OCI-LY7 (cell line): ENCODE measurements at regions not wholly inside any gene's neighbourhood (a gene's known extent, or its start where the extent isn't known, plus 50 kb on each side); places are given as distances from the start of the nearest gene placed in this dataset.

Experiments
- CTCF ChIP-seq: fragments of 200-600 bp; sonication (generic); conservative IDR thresholded peaks from 2 replicates; pipeline ENCODE4 v1.5.1; 2014; ENCODE audit warnings: mild to moderate bottlenecking, antibody characterized with exemption, low read length, moderate library complexity, mixed read lengths
- EZH2phosphoT487 ChIP-seq: fragments of 200-600 bp; sonication (generic); IDR thresholded peaks from 2 replicates; pipeline ENCODE4 v1.6.1; 2018; ENCODE audit warnings: low read depth, borderline replicate concordance, mild to moderate bottlenecking, mixed run types, antibody characterized with exemption, low read length, moderate library complexity, mixed read lengths

GRCh38 chr9:81858657-81859430 lies 69.4 kb upstream of the SPATA31D4 start:
- no peak for TF ChIP-seq CTCF
- no peak for TF ChIP-seq EZH2phosphoT487
